HCT116 (cell line): ENCODE measurements at regions not wholly inside any gene's neighbourhood (a gene's known extent, or its start where the extent isn't known, plus 50 kb on each side); places are given as distances from the start of the nearest gene placed in this dataset.

Experiments
- ATAC-seq: fragments of 200-7000 bp; cut with Tn5 transposase; 2 replicates; pipeline ENCODE4 v1.9.1; 2020; ENCODE audit warnings: mild to moderate bottlenecking, moderate library complexity
- BruUV-seq: library from RNA; stranded (reverse); fragments of 400-500 nt; replicated peaks from 2 replicates; lab custom pipeline; 2021; lab: Mats Ljungman, UMichigan
- CTCF ChIA-PET: fragments of 300-600 bp; sonication (Branson Sonifier 250); formaldehyde crosslinking; loops from one replicate; lab custom pipeline; 2021; ENCODE audit warnings: antibody characterized with exemption; lab: Charles Lee
- POLR2A ChIA-PET: fragments of 300-600, 350-600 bp; sonication (Branson Sonifier 250); formaldehyde crosslinking; loops from one replicate; lab custom pipeline; 2021; ENCODE audit warnings: antibody characterized with exemption; lab: Charles Lee
- RAD21 ChIA-PET, 2 experiments: fragments of 300-600 bp; sonication (Branson Sonifier 250); formaldehyde crosslinking; loops; one replicate each; lab custom pipeline; 2023; ENCODE audit warnings: low total read pairs in 2 of 2; ENCODE audit not compliant: uncharacterized antibody in 2 of 2, unreplicated experiment in 2 of 2, low non-redundant PET in 1 of 2; lab: Charles Lee
- DNase-seq: peaks from one replicate; pipeline ENCODE4 v3.0.0-alpha.2; 2010; ENCODE audit warnings: low read depth, low spot score
- H2AFZ ChIP-seq: fragments of 200-600 bp; shearing (Covaris generic), sonication (generic); 2 replicates; pipeline ENCODE4 v1.6.1; 2017; ENCODE audit warnings: low read depth, mixed run types, mixed read lengths, antibody characterized with exemption, low read length; ENCODE audit not compliant: poor library complexity, severe bottlenecking
- H3K27ac ChIP-seq: 2 replicates; pipeline ENCODE4 v1.5.1; 2012; ENCODE audit warnings: low read depth, low read length
- H3K27me3 ChIP-seq: fragments of 200-600 bp; sonication (generic); 2 replicates; pipeline ENCODE4 v1.6.1; 2016; ENCODE audit warnings: mixed run types, low read length, mixed read lengths; ENCODE audit not compliant: insufficient read depth
- H3K36me3 ChIP-seq, 2 experiments: fragments of 200-500 bp in 1 of 2; fragments of 200-600 bp in 1 of 2; sonication (Bioruptor generic) in 1 of 2; sonication (generic) in 1 of 2; 2 replicates each; pipeline versions ENCODE4 v1.5.1 to v1.6.1; 2014 to 2016; ENCODE audit warnings: low read length in 2 of 2, inconsistent platforms in 1 of 2, mixed read lengths in 1 of 2, mixed run types in 1 of 2; ENCODE audit not compliant: insufficient read depth in 2 of 2, control insufficient read depth in 1 of 2
- H3K4me1 ChIP-seq, 2 experiments: fragments of 200-600 bp in 1 of 2; sonication (generic) in 1 of 2; 2 replicates each; pipeline versions ENCODE4 v1.5.1 to v1.6.1; 2012 to 2017; ENCODE audit warnings: low read length in 2 of 2, inconsistent platforms in 1 of 2, mild to moderate bottlenecking in 1 of 2, mixed read lengths in 1 of 2, mixed run types in 1 of 2, moderate library complexity in 1 of 2; ENCODE audit not compliant: insufficient read depth in 2 of 2, control insufficient read depth in 1 of 2
- H3K4me2 ChIP-seq: fragments of 200-600 bp; sonication (generic); 2 replicates; pipeline ENCODE4 v1.6.1; 2017; ENCODE audit warnings: mixed run types, low read length, mixed read lengths
- H3K4me3 ChIP-seq, 2 experiments: fragments of 200-600 bp in 1 of 2; sonication (generic) in 1 of 2; replicated peaks in 1 of 2; 2 replicates each; pipeline ENCODE4 v1.5.1; 2011 to 2016; ENCODE audit warnings: low read length in 2 of 2, control low read depth in 1 of 2, low read depth in 1 of 2, mild to moderate bottlenecking in 1 of 2, mixed read lengths in 1 of 2, mixed run types in 1 of 2
- H3K79me2 ChIP-seq: fragments of 200-600 bp; sonication (generic); 2 replicates; pipeline ENCODE4 v1.6.1; 2017; ENCODE audit warnings: mild to moderate bottlenecking, mixed run types, low read length, moderate library complexity, mixed read lengths; ENCODE audit not compliant: insufficient read depth
- H3K9ac ChIP-seq: fragments of 200-600 bp; sonication (generic); 2 replicates; pipeline ENCODE4 v1.6.1; 2016; ENCODE audit warnings: low read length, mixed read lengths
- H3K9me2 ChIP-seq: fragments of 200-600 bp; sonication (generic), shearing (Covaris generic); 2 replicates; pipeline ENCODE4 v1.6.1; 2017; ENCODE audit warnings: mixed run types, mild to moderate bottlenecking, moderate library complexity; ENCODE audit not compliant: insufficient read depth
- H3K9me3 ChIP-seq, 2 experiments: fragments of 200-500 bp in 1 of 2; fragments of 200-600 bp in 1 of 2; sonication (Bioruptor generic) in 1 of 2; sonication (generic) in 1 of 2; 2 replicates each; pipeline ENCODE4 v1.6.1; 2014 to 2017; ENCODE audit warnings: low read length in 2 of 2, mixed read lengths in 2 of 2, inconsistent platforms in 1 of 2, low read depth in 1 of 2, mild to moderate bottlenecking in 1 of 2, mixed run types in 1 of 2, moderate library complexity in 1 of 2; ENCODE audit not compliant: control insufficient read depth in 1 of 2, insufficient read depth in 1 of 2
- H4K20me1 ChIP-seq: fragments of 200-600 bp; sonication (generic), shearing (Covaris generic); 2 replicates; pipeline ENCODE4 v1.6.1; 2017; ENCODE audit warnings: mixed run types, mild to moderate bottlenecking, moderate library complexity; ENCODE audit not compliant: insufficient read depth
- ATF3 ChIP-seq: IDR thresholded peaks from 2 replicates; pipeline ENCODE4 v1.6.1; 2012
- CBX3 ChIP-seq: IDR thresholded peaks from 2 replicates; pipeline ENCODE4 v1.6.1; 2012; ENCODE audit warnings: low read depth
- CEBPB ChIP-seq: IDR thresholded peaks from 2 replicates; pipeline ENCODE4 v1.6.1; 2012; ENCODE audit warnings: low read depth
- EGR1 ChIP-seq: IDR thresholded peaks from 2 replicates; pipeline ENCODE4 v1.6.1; 2012; ENCODE audit warnings: low read depth
- ELF1 ChIP-seq: IDR thresholded peaks from 2 replicates; pipeline ENCODE4 v1.6.1; 2012; ENCODE audit warnings: low read depth, borderline replicate concordance
- EZH2 ChIP-seq: fragments of 200-600 bp; sonication (generic); IDR thresholded peaks from 2 replicates; pipeline ENCODE4 v1.6.1; 2017; ENCODE audit warnings: antibody characterized with exemption, mixed run types
- FOSL1 ChIP-seq: IDR thresholded peaks from 2 replicates; pipeline ENCODE4 v1.6.1; 2012; ENCODE audit warnings: low read depth
- JUND ChIP-seq: IDR thresholded peaks from 2 replicates; pipeline ENCODE4 v1.6.1; 2012
- MAX ChIP-seq: IDR thresholded peaks from 2 replicates; pipeline ENCODE4 v1.6.1; 2012
- POLR2AphosphoS5 ChIP-seq: IDR thresholded peaks from 2 replicates; pipeline ENCODE4 v1.6.1; 2011; ENCODE audit warnings: mild to moderate bottlenecking, low read depth, low read length, moderate library complexity
- REST ChIP-seq: IDR thresholded peaks from 2 replicates; pipeline ENCODE4 v1.6.1; 2012; ENCODE audit warnings: low read depth
- SIN3A ChIP-seq: IDR thresholded peaks from 2 replicates; pipeline ENCODE4 v1.6.1; 2012; ENCODE audit warnings: low read depth
- intact Hi-C: fragments of 100-400 bp; cut with micrococcal nuclease; formaldehyde crosslinking; loops from 2 replicates; pipeline ENCODE4 v1.10.0; 2022

- DNase-seq (no peak), ATAC-seq (no peak)
- H3K9me3 ChIP-seq, result peaks cover 0 to 9% of the 10 kb centered on the region in 2 experiments; a peak in 2 of 4 replicates
- no peaks in the 10 kb centered on the region for H3K36me3 ChIP-seq
- ChIA-PET RAD21 (no interaction called here), CTCF (no interaction called here), POLR2A (no interaction called here)
- H3K79me2 ChIP-seq, result no peaks in the 10 kb centered on the region
- intact Hi-C loops, result no loop called here
- TF ChIP-seq MAX, result no peak
- no peak for TF ChIP-seq ATF3
- no peaks in the 10 kb centered on the region for H3K27me3 ChIP-seq
- BruUV-seq, result no TSS peak
- H3K9me2 ChIP-seq, result no peaks in the 10 kb centered on the region
- no peak overlapping the region for H3K9ac ChIP-seq
- H2AFZ ChIP-seq, result no peak overlapping the region
- no peak overlapping the region for H3K4me3 ChIP-seq
- no peak overlapping the region for H3K27ac ChIP-seq
- no peak overlapping the region for H3K4me2 ChIP-seq
- H3K4me1 ChIP-seq, result no peaks in the 10 kb centered on the region
- no peaks in the 10 kb centered on the region for H4K20me1 ChIP-seq
Observed at GRCh38 chr5:97600486-97600885, 417.4 kb upstream of the RIOK2 start.

GRCh38 chr5:97601651-97602050 is 418.6 kb upstream of the RIOK2 start:
- DNase-seq, result no peak

More at GRCh38 chr5:97601651-97602050, 418.6 kb upstream of the RIOK2 start:
- H3K9me2 ChIP-seq, result no peaks in the 10 kb centered on the region
- ChIA-PET CTCF (no interaction called here), POLR2A (no interaction called here), RAD21 (no interaction called here)
- no peak overlapping the region for H3K4me3 ChIP-seq
- intact Hi-C loops, result no loop called here
- no peaks in the 10 kb centered on the region for H3K27me3 ChIP-seq
- no peak overlapping the region for H3K9ac ChIP-seq
- no TSS peak for BruUV-seq
- TF ChIP-seq CEBPB, result no peak
- TF ChIP-seq FOSL1, result no peak
- TF ChIP-seq ELF1, result no peak
- no peak for TF ChIP-seq ATF3
- TF ChIP-seq EZH2, result no peak
- no peak for TF ChIP-seq POLR2AphosphoS5
- no peak for TF ChIP-seq JUND
- no peak for TF ChIP-seq EGR1
- TF ChIP-seq CBX3, result no peak
- TF ChIP-seq SIN3A, result no peak
- TF ChIP-seq REST, result no peak
- no peak overlapping the region for H3K4me2 ChIP-seq
- H3K9me3 ChIP-seq, result peaks cover 0 to 9% of the 10 kb centered on the region in 2 experiments; a peak in 2 of 4 replicates
- no peak overlapping the region for H3K27ac ChIP-seq
- no peak for ATAC-seq
- H3K79me2 ChIP-seq, result no peaks in the 10 kb centered on the region
- no peaks in the 10 kb centered on the region for H3K36me3 ChIP-seq
- no peaks in the 10 kb centered on the region for H4K20me1 ChIP-seq
- no peaks in the 10 kb centered on the region for H3K4me1 ChIP-seq
- H2AFZ ChIP-seq, result no peak overlapping the region
